IPS-18c (cell line): ENCODE measurements at regions not wholly inside any gene's neighbourhood (a gene's known extent, or its start where the extent isn't known, plus 50 kb on each side); places are given as distances from the start of the nearest gene placed in this dataset.
"Not testable (repeated sequence)": the region's sequence is repeated elsewhere in the genome, so short reads cannot be mapped to it uniquely, and the experiment has no call there.

Experiments
- H3K4me3 ChIP-seq: 2 replicates; pipeline ENCODE4 v1.7.0; 2013; ENCODE audit warnings: low read depth, mild to moderate bottlenecking, low read length, moderate library complexity; ENCODE audit not compliant: insufficient read depth
- H3K9me3 ChIP-seq: one replicate; pipeline ENCODE4 v1.6.1; 2013; ENCODE audit warnings: mild to moderate bottlenecking, low read length, moderate library complexity; ENCODE audit not compliant: control insufficient read depth, insufficient read depth

DNA sequence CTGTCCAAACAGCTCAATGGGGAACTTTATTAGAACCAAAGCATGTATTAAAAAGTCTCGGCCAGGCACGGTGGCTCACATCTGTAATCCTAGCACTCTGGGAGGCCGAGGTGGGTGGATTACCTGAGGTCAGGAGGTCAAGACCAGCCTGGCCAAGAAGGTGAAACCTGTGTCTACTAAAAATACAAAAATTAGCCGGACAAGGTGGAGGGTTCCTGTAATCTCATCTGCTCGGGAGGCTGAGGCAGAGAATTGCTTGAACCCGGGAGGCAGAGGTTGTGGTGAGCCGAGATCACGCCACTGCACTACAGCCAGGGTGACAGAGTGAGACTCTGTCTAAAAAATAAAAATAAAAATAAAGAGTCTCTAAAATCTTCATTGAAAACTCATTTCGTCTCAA, 132.8 kb upstream of the TPTE start:
- not testable (repeated sequence) for H3K4me3 ChIP-seq
- peaks cover 46% of the 10 kb centered on the region for H3K9me3 ChIP-seq

DNA sequence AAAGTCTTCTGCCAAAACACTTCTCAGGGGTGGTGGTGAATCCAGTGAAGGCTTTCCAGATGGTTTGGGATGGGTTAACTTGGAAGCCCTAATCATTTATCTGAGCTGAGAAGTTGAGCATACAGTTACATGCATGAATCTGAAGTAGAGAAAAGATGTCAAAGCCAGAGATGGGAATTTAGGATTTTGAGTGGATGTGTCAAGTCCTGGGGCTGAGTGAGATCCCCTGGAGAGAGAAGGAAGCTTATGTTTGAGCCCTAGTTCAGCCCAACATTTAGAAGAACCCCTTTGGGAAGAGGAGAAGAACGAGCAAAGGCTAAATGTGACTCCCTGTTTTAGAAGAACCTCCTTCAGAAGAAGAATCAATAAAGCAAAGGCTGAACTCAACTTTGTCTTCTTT, 129.1 kb upstream of the TPTE start:
- peaks cover 30% of the 10 kb centered on the region for H3K9me3 ChIP-seq
- not testable (repeated sequence) for H3K4me3 ChIP-seq

DNA sequence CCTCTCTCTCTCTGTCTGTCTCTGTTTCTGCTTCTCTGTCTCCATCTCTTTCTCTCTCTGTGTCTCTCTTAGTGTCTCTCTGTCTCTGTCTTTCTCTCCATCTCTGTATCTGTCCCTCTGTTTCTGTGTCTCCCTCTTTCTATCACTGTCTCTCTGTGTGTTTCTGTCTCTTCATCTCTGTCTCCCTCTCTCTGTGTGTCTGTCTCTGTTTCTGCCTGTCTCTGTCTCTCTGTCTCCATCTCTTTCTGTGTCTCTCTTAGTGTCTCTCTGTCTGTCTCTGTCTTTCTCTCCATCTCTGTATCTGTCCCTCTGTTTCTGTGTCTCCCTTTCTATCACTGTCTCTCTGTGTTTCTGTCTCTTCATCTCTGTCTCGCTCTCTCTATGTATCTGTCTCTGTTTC, 125.4 kb upstream of the TPTE start:
- not testable (repeated sequence) for H3K4me3 ChIP-seq
- peaks cover 26% of the 10 kb centered on the region for H3K9me3 ChIP-seq

DNA sequence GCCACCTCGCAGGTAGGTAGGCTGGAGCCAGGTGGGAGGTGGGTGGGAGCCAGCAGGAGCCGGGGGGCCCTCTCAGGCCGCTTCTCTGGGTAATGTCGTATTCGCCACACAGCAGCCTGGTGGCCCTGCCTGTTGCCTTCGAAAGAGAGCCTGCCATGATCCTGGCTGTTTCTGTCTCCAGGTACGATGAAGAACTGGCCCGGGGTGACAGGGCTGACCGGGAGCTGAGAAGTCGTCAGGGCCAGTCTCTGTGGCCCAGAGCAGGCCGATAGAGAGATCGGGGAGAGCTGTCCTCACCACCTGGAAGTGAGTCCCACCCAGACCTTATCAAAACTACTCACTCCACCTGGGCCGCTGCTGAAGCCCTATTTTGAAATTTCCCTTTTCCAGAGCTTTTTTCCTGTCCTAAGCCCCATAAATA, 123.9 kb upstream of the TPTE start:
- H3K9me3 ChIP-seq = peaks cover 25% of the 10 kb centered on the region
- H3K4me3 ChIP-seq = not testable (repeated sequence)

DNA sequence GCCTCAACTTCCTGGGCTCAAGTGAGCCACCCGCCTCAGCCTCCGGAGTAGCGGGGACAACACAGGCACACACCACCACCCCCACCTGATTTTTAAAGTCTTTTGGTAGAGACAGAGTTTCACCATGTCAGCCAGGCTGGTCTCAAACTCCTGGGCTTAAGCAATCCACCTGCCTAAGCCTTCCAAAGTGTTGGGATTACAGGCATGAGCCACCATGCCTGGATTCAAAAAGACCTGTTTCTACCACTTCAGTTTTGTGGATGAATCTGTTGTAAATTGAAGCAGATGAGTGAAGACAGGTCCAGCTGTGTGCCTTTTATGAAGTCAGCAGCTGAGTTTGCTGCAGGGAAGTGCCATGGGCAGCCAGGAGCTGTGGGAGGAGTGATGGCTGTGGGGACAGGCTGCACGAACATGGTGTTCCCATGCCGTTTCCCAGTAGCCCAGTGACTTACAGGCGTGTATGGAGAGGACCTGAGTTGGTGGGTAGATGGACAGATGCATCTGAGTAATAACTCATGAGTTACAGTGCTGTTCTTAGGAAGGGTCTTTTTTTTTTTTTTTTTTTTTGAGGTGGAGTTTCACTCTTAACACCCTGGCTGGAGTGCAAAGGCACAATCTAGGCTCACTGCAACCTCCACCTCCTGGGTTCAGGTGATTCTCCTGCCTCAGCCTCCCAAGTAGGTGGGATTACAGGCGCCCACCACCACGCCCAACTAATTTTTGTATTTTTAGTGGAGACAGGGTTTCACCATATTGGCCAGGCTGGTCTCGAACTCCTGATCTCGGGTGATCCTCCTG, 122.5 kb upstream of the TPTE start:
- H3K4me3 ChIP-seq = peak overlapping the region; percentile 20; the same call in 1 of the 2 replicates

DNA sequence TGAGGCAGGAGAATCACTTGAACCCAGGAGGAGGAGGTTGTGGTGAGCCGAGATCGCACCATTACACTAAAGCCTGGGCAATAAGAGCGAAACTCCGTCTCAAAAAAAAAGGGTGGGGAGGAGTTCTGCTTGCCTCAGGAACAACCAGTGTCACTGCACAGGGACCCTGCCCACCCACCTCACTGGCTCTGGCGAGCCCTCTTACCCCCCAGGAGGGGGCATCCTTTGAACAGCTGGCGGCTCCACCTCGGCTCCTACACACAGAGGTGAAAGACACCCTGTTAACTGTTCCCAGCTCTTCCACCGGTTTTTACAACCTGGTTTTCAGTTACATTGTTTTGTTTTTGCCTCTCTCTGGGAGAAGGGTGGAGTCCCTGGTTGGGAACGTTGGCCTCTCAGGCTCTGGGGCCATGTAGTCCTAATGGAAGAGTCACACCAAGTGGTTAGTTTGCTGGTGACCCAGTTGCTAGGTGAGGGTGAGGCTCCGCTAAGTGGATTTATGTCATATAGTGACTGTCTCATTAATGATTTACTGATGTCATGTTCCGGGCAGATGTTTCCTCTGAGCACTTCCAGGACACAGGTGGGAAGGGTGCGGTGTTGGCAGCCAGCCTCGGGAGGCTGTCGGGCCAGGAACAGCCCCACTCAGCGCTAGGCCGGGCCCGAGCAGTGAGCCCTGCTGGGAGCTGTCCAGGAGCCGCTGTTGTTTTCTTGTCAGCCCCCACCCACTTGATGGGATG, 120.6 kb upstream of the TPTE start:
- peaks cover 46% of the 10 kb centered on the region for H3K9me3 ChIP-seq

More for the DNA sequence above, 122.5 kb upstream of the TPTE start:
- peaks cover 34% of the 10 kb centered on the region for H3K9me3 ChIP-seq

DNA sequence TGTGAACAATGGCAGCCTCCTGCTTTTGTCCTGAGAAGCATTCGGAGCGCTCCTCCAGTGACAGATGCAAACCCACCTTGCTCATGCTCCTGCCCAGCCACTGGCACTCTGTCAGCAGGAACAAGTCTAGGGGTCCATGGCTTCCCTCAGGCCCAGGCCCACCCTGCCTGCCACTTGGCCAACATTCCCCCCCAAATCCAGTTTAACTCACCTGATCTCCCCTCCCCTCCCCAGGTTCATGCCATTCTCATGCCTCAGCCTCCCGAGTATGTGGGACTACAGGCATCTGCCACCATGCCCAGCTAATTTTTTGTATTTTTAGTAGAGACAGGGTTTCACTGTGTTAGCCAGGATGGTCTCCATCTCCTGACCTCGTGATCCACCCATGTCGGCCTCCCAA, 118.9 kb upstream of the TPTE start:
- not testable (repeated sequence) for H3K4me3 ChIP-seq
- H3K9me3 ChIP-seq = peaks cover 40% of the 10 kb centered on the region

More for the DNA sequence above, 120.6 kb upstream of the TPTE start:
- H3K4me3 ChIP-seq = not testable (repeated sequence)

DNA sequence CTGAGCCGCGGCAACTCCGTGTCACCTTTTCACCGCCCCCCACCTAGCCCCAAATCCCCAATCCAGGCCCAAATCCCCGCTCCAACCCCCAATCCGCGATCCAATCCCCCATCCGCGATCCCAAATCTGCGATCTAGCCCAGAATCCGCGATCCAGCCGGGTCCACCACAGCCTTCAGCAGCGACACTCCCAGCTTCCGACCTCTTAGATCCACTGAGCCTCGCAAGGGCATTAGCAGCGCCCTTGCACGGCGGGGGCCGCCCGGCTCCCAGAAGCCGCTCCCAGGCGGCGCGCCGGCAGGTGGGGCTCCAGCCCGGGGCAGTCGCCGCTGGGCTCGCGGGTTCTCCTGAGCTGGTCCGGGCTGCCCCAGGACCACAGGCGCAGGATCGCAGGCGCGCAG, 116.1 kb upstream of the TPTE start:
- H3K9me3 ChIP-seq = peaks cover 42% of the 10 kb centered on the region
- not testable (repeated sequence) for H3K4me3 ChIP-seq

DNA sequence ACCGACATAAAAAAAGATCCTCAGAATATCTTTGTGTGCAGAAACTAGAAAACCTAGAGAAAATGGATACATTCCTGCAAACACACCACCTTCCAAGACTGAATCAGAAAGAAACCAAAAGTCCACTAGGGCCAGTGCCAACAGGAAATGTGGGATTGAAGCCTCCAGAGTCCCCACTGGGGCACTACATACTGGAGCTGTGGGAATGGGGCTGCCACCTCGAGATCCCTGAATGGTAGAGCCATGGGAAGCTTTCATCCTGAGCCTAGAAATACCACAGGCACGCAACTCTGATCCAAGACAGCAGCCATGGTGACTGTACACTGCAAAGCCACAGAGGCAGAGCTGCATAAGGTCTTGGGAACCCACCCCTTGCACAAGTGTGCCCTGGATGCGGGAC, 111.6 kb upstream of the TPTE start:
- H3K9me3 ChIP-seq = peaks cover 33% of the 10 kb centered on the region
- H3K4me3 ChIP-seq = not testable (repeated sequence)

DNA sequence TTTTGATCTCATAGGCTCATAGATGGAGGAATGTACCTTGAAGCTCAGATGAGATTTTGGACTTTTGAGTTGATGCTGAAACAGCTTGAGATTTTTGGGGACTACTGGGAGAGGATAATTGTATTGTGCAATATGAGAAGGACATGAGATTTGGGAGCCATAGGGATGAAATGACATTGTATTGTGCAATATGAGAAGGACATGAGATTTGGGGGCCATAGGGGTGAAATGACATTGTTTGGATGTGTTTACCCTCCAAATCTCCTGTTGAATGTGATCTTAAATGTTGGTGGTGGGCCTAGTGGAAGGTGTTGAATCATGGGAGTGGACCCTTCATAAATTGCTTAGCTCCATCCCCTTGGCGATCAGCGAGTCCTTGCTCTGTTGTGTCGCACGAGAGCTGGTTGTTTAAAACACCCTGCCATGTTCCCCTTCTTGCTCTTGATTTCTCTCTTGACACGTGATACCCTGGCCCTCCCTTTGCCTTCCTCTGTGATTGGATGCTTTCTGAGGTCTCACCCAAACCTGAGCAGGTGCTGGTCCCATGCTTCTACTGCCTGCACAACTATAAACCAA, 110.9 kb upstream of the TPTE start:
- not testable (repeated sequence) for H3K4me3 ChIP-seq
- peaks cover 28% of the 10 kb centered on the region for H3K9me3 ChIP-seq

DNA sequence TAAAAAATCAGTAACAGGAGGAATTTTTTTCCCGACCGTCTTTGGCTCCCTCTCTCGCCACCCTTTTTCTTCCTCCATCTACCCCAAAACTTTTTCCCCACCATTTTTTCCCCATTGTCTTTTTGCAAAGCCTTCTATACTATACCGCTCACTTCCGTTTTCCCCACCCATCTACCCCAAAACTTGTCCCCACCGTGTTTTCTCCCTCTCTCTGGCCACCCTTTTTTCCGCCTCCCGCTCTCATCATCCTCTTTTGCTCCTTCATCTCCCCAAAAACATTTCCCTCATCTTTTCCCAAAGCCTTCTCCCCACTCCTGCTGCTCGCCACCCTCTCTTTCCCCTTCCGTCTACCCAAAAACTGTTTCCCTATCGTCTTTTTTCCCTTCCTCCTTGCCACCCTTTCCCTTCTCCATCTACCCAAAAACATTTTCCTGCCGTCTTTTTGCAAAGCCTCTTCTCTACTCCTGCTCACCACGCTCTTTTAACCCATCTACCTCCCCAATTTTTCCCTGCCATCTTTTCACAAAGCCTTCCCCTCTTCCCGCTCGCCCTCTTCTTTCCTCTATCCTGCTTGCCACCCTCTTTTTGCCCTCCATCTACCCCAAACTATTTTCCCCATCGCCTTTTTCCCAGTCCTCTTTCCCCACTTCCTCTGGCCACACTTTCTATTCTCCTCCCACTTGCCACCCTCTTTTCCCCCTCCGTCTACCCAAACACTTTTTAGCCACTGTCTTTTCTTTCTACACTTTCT, 109.4 kb upstream of the TPTE start:
- peaks cover 38% of the 10 kb centered on the region for H3K9me3 ChIP-seq
- H3K4me3 ChIP-seq = not testable (repeated sequence)

DNA sequence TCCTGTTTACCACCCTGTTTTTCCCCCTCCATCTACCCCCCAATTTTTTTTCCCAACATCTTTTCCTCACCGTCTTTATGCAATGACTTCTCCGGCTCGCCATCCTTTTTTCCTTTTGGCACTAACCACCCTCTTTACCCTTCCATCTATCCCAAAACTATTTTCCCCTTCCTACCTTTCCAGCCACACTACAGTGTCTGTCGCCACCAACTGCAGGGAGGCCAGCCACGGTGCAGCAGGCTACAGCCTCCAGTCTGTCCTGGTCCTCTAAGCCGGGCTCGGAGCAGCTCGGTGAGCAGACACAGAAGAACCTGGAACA, 108.5 kb upstream of the TPTE start:
- H3K4me3 ChIP-seq = not testable (repeated sequence)
- peaks cover 46% of the 10 kb centered on the region for H3K9me3 ChIP-seq

DNA sequence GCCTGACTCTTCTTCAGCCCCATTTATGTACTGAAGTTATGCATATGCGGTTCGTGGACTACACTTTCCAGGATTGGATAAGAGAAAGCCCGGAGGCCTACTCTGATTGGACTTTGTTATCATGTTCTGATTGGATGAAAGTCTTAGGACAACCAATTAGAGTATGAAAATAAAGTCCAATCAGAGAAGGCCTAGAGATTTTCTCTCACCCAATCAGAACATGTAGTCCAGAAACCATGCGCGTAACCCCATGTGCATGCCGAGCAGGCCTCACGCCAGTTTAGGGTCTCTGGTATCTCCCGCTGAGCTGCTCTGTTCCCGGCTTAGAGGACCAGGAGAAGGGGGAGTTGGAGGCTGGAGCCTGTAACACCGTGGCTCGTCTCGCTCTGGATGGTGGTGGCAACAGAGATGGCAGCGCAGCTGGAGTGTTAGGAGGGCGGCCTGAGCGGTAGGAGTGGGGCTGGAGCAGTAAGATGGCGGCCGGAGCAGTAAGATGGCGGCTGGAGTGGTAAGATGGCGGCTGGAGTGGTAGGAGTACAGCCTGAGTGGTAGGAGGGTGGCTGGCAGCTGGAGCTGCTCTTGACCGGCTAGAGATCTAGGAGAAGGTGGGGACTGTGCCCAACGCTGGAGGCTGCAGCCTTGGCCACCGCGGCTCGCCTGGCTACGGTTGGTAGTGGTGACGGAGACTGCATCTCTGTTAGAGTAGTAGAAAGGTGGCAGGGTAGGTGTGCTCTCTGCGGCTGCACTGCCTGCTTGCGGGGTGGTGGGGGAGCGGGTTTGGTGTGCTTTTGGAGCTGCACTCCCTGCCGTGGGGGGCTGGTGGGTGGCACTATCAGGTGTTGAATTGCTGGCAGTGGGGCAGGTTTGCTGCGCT, 107.9 kb upstream of the TPTE start:
- H3K9me3 ChIP-seq = peaks cover 48% of the 10 kb centered on the region
- H3K4me3 ChIP-seq = not testable (repeated sequence)

DNA sequence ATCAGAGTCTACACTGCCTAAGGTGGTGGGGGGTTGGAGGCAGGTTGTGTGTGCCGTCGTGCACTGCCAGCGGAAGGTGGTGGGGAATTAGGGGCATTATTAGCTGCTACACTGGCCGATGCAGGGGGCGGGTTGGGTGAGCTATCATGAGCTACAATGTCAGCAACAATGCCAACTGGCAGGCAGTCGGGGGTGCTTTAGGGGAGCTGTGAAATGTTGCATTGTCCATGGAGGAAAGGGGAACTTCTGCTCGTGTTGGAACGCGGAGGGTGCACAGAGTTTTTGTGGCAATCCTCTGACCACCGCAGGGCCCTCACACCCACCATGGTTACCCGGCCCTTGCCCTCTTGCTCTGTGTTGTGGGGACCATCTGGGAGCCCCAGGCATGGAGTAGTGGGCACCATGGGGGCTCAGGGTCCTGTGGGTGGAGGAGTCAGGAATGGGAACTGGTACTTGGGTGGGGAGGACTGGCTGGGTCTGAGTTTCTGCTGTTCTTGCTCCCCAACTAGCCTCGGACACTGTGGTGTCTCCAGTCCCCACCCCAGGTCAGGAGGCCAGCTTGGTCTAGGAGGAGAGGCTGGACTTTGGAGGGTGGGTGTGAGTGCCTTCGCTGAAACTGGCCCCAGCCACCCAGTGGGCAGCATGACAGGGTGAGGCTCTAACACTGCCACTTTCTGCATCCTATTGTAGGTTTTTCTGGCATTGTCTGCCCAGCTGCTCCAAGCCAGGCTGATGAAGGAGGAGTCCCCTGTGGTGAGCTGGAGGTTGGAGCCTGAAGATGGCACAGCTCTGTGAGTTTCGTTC, 107.1 kb upstream of the TPTE start:
- not testable (repeated sequence) for H3K4me3 ChIP-seq
- peaks cover 55% of the 10 kb centered on the region for H3K9me3 ChIP-seq

DNA sequence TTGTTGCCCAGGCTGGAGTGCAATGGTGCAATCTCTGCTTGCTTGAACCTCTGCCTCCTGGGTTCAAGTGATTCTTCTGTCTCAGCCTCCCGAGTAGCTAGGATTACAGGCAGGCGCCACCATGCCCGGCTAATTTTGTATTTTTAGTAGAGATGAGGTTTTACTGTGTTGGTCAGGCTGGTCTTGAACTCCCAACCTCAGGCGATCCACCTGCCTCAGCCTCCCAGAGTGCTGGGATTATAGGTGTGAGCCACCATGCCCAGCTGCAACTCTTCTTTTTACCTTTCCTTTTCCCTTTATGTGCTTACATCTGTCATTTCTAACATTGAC, 106.5 kb upstream of the TPTE start:
- H3K4me3 ChIP-seq = not testable (repeated sequence)
- H3K9me3 ChIP-seq = peaks cover 58% of the 10 kb centered on the region

DNA sequence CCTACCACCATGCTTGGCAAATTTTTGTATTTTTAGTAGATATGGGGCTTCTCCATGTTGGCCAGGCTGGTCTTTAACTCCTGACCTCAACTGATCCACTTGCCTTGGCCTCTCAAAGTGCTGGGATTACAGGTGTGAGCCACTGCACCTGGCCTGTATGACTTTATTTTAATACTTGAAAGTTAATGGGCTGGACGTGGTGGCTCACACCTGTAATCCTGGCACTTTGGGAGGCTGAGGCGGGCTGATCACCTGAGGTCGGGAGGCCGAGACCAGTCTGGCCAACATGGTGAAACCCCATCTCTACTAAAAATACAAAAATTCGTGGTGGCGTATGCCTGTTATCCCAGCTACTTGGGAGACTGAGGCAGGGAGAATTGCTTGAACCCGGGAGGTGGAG, 105.9 kb upstream of the TPTE start:
- peaks cover 57% of the 10 kb centered on the region for H3K9me3 ChIP-seq
- not testable (repeated sequence) for H3K4me3 ChIP-seq
